OCI-LY7 (cell line): ENCODE measurements at regions not wholly inside any gene's neighbourhood (a gene's known extent, or its start where the extent isn't known, plus 50 kb on each side); places are given as distances from the start of the nearest gene placed in this dataset.

Source experiments
- BruUV-seq: library from RNA; stranded (reverse); fragments of 400-500 nt; replicated peaks from 2 replicates; lab custom pipeline; 2021; lab: Mats Ljungman, UMichigan
- CTCF ChIA-PET: fragments of 300-600 bp; sonication (Branson Sonifier 250); formaldehyde crosslinking; loops from one replicate; lab custom pipeline; 2022; ENCODE audit warnings: antibody characterized with exemption; ENCODE audit not compliant: unreplicated experiment; lab: Charles Lee
- POLR2A ChIA-PET: fragments of 300-600 bp; sonication (Branson Sonifier 250); formaldehyde crosslinking; loops from one replicate; lab custom pipeline; 2022; ENCODE audit warnings: antibody characterized with exemption; lab: Charles Lee
- DNase-seq: peaks from one replicate; pipeline ENCODE4 v3.0.0-alpha.2; 2015; ENCODE audit warnings: low spot score
- H2AFZ ChIP-seq: fragments of 200-600 bp; sonication (generic), shearing (Covaris generic); 2 replicates; pipeline ENCODE4 v1.6.1; 2014; ENCODE audit warnings: mild to moderate bottlenecking, antibody characterized with exemption, low read length, moderate library complexity
- H3K27ac ChIP-seq: fragments of 200-600 bp; sonication (generic); 2 replicates; pipeline ENCODE4 v1.5.1; 2014; ENCODE audit warnings: mixed run types, low read depth, mild to moderate bottlenecking, moderate library complexity, low read length, inconsistent platforms; ENCODE audit not compliant: poor library complexity, severe bottlenecking
- H3K36me3 ChIP-seq: fragments of 200-600 bp; sonication (generic); 2 replicates; pipeline ENCODE4 v1.6.1; 2014; ENCODE audit warnings: mild to moderate bottlenecking, antibody characterized with exemption, low read length, moderate library complexity, mixed read lengths; ENCODE audit not compliant: insufficient read depth
- H3K4me1 ChIP-seq: fragments of 200-600 bp; sonication (generic); 2 replicates; pipeline ENCODE4 v1.5.1; 2014; ENCODE audit warnings: mild to moderate bottlenecking, low read length; ENCODE audit not compliant: insufficient read depth, poor library complexity, severe bottlenecking
- H3K4me2 ChIP-seq: fragments of 200-600 bp; sonication (generic); 2 replicates; pipeline ENCODE4 v1.6.1; 2014; ENCODE audit warnings: mild to moderate bottlenecking, low read length
- H3K4me3 ChIP-seq: fragments of 200-600 bp; sonication (generic); 2 replicates; pipeline ENCODE4 v1.5.1; 2014; ENCODE audit warnings: mild to moderate bottlenecking, low read depth, low read length; ENCODE audit not compliant: poor library complexity, severe bottlenecking
- H3K79me2 ChIP-seq: fragments of 200-600 bp; sonication (generic); 2 replicates; pipeline ENCODE4 v1.6.1; 2016; ENCODE audit warnings: low read depth, mild to moderate bottlenecking, low read length, moderate library complexity, mixed read lengths; ENCODE audit not compliant: insufficient read depth
- H3K9me2 ChIP-seq: fragments of 200-600 bp; sonication (generic); 2 replicates; pipeline ENCODE4 v1.6.1; 2016; ENCODE audit warnings: mild to moderate bottlenecking, low read length, mixed read lengths; ENCODE audit not compliant: insufficient read depth
- H3K9me3 ChIP-seq: fragments of 200-600 bp; sonication (generic); 2 replicates; pipeline ENCODE4 v1.6.1; 2014; ENCODE audit warnings: mild to moderate bottlenecking, mixed run types, low read length, mixed read lengths
- H4K20me1 ChIP-seq: fragments of 200-600 bp; sonication (generic); 2 replicates; pipeline ENCODE4 v1.6.1; 2014; ENCODE audit warnings: mild to moderate bottlenecking, antibody characterized with exemption, low read length, moderate library complexity, mixed read lengths; ENCODE audit not compliant: insufficient read depth
- CTCF ChIP-seq: fragments of 200-600 bp; sonication (generic); conservative IDR thresholded peaks from 2 replicates; pipeline ENCODE4 v1.5.1; 2014; ENCODE audit warnings: mild to moderate bottlenecking, antibody characterized with exemption, low read length, moderate library complexity, mixed read lengths
- EZH2phosphoT487 ChIP-seq: fragments of 200-600 bp; sonication (generic); IDR thresholded peaks from 2 replicates; pipeline ENCODE4 v1.6.1; 2018; ENCODE audit warnings: low read depth, borderline replicate concordance, mild to moderate bottlenecking, mixed run types, antibody characterized with exemption, low read length, moderate library complexity, mixed read lengths
- intact Hi-C: fragments of 100-400 bp; cut with micrococcal nuclease; formaldehyde crosslinking; loops from one replicate; pipeline ENCODE4 v1.10.0; 2022; ENCODE audit not compliant: unreplicated experiment

- Histone ChIP-seq H4K20me1 (no peaks in the 10 kb centered on the region), H3K9me3 (no peaks in the 10 kb centered on the region), H2AFZ (no peak overlapping the region), H3K27ac (no peak overlapping the region), H3K4me2 (no peak overlapping the region), H3K9me2 (no peaks in the 10 kb centered on the region), H3K36me3 (no peaks in the 10 kb centered on the region), H3K4me1 (no peaks in the 10 kb centered on the region), H3K79me2 (no peaks in the 10 kb centered on the region), H3K4me3 (no peak overlapping the region)
- POLR2A ChIA-PET: interaction anchor here (0.6 to 1.6 kb wide), 5 partner anchors 12 to 1723 kb away, joined by 3 to 6 read pairs (median 4); no protein-coding TSS in a partner anchor
- CTCF ChIA-PET: no interaction called here
- intact Hi-C loops: loop anchor here (5.0 kb wide), 1 partner anchor 349 kb away; no protein-coding TSS in a partner anchor
- no peak for TF ChIP-seq EZH2phosphoT487
- no peak for TF ChIP-seq CTCF
- no peak for DNase-seq
- BruUV-seq: no TSS peak
These were observed 84.2 kb upstream of the SLC25A26 start for GRCh38 chr3:66136597-66136996.

- Histone ChIP-seq H3K79me2 (no peaks in the 10 kb centered on the region), H2AFZ (no peak overlapping the region), H3K9me3 (no peaks in the 10 kb centered on the region), H3K4me1 (no peaks in the 10 kb centered on the region), H3K27ac (no peak overlapping the region), H3K4me2 (no peak overlapping the region), H3K9me2 (no peaks in the 10 kb centered on the region), H4K20me1 (no peaks in the 10 kb centered on the region), H3K4me3 (no peak overlapping the region), H3K36me3 (no peaks in the 10 kb centered on the region)
- TF ChIP-seq EZH2phosphoT487 (no peak), CTCF (no peak)
- intact Hi-C loops: no loop called here
- POLR2A ChIA-PET: interaction anchor here (0.7 kb wide), 1 partner anchor 939 kb away, joined by 3 read pairs; no protein-coding TSS in a partner anchor
- CTCF ChIA-PET: no interaction called here
- DNase-seq: no peak
- no TSS peak for BruUV-seq
These were observed 86.9 kb upstream of the SLC25A26 start for GRCh38 chr3:66133853-66134445.

- no peaks in the 10 kb centered on the region for H3K79me2 ChIP-seq
- H3K4me3 ChIP-seq: no peak overlapping the region
- H3K9me3 ChIP-seq: no peaks in the 10 kb centered on the region
- H3K36me3 ChIP-seq: no peaks in the 10 kb centered on the region
- BruUV-seq: no TSS peak
- no peak for TF ChIP-seq CTCF
- TF ChIP-seq EZH2phosphoT487: no peak
- POLR2A ChIA-PET: interaction anchor here (0.6 to 0.7 kb wide), 2 partner anchors 593 to 940 kb away, joined by 3 to 7 read pairs; no protein-coding TSS in a partner anchor
- no peaks in the 10 kb centered on the region for H4K20me1 ChIP-seq
- H3K9me2 ChIP-seq: no peaks in the 10 kb centered on the region
- intact Hi-C loops: no loop called here
- no peaks in the 10 kb centered on the region for H3K4me1 ChIP-seq
- no peak overlapping the region for H3K27ac ChIP-seq
- no peak for DNase-seq
- no peak overlapping the region for H2AFZ ChIP-seq
- CTCF ChIA-PET: no interaction called here
- H3K4me2 ChIP-seq: no peak overlapping the region
These were observed 87.6 kb upstream of the SLC25A26 start for GRCh38 chr3:66133050-66133757.
